HFFc6 (cell line): ENCODE measurements at regions not wholly inside any gene's neighbourhood (a gene's known extent, or its start where the extent isn't known, plus 50 kb on each side); places are given as distances from the start of the nearest gene placed in this dataset.

Source experiments
- DNase-seq: peaks from one replicate; pipeline ENCODE4 v3.0.0-alpha.2; 2018
- H3K27ac Mint-ChIP-seq: 2 replicates; pipeline ENCODE4 v1.8.0; 2020; ENCODE audit warnings: mild to moderate bottlenecking, mixed read lengths
- H3K27me3 Mint-ChIP-seq: 2 replicates; pipeline ENCODE4 v1.8.0; 2021; ENCODE audit warnings: mild to moderate bottlenecking, moderate library complexity, mixed read lengths; ENCODE audit not compliant: insufficient read depth
- H3K36me3 Mint-ChIP-seq: 2 replicates; pipeline ENCODE4 v1.8.0; 2021; ENCODE audit warnings: low read depth, mixed read lengths
- H3K4me1 Mint-ChIP-seq: 2 replicates; pipeline ENCODE4 v1.8.0; 2020; ENCODE audit warnings: low read depth, mixed read lengths
- H3K4me3 Mint-ChIP-seq: 2 replicates; pipeline ENCODE4 v1.8.0; 2020; ENCODE audit warnings: mild to moderate bottlenecking, moderate library complexity, mixed read lengths
- H3K9me3 Mint-ChIP-seq: 2 replicates; pipeline ENCODE4 v1.8.0; 2020; ENCODE audit warnings: mild to moderate bottlenecking, mixed read lengths
- CTCF ChIP-seq: fragments of 200-600 bp; sonication (generic); IDR thresholded peaks from 2 replicates; pipeline ENCODE4 v1.5.0; 2021; ENCODE audit warnings: antibody characterized with exemption, mild to moderate bottlenecking

GRCh38 chr13:52961987-52962386, 66.6 kb upstream of the OLFM4 start:
- H3K27me3 Mint-ChIP-seq = no peaks in the 10 kb centered on the region
- no peak overlapping the region for H3K27ac Mint-ChIP-seq
- TF ChIP-seq CTCF = no peak
- DNase-seq = no peak
- H3K4me1 Mint-ChIP-seq = no peaks in the 10 kb centered on the region
- no peak overlapping the region for H3K4me3 Mint-ChIP-seq
- H3K36me3 Mint-ChIP-seq = no peaks in the 10 kb centered on the region
- no peaks in the 10 kb centered on the region for H3K9me3 Mint-ChIP-seq

DNA sequence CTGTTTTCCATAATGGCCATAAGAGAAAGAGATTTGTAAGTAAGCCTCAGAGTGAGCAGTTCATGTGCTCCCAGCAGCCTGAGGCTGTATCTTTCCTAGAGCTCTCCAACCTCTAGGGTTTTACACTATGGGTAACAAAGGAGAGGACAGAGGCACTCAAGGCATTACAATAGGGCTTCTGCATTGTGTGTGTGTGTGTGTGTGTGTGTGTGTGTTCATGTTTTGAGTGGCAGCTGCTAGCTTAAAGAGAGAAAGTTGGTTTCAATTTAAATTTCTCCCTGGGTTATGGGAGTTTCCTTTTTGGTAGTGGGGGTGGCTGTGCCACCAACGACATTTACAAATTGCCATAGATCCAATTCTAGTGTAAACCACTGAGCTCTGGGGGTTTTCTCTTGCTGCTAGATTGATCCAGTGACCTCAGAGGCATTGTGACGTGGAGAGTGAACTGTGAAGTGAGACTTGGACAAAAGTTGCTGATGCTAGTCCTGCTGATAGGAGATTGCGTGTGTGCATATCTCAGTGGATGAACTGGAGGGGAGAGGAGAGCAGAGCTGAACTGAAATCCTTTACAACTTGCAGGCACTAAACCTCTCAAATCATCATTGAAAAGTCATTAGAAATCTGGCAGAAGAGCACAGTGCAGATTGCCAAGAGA, 67.2 kb upstream of the OLFM4 start:
- Mint-ChIP-seq H3K27ac (no peak overlapping the region), H3K4me1 (no peaks in the 10 kb centered on the region), H3K27me3 (no peaks in the 10 kb centered on the region), H3K4me3 (no peak overlapping the region), H3K9me3 (no peaks in the 10 kb centered on the region), H3K36me3 (no peaks in the 10 kb centered on the region)
- TF ChIP-seq CTCF = no peak
- no peak for DNase-seq

- Mint-ChIP-seq H3K27me3 (no peaks in the 10 kb centered on the region), H3K36me3 (no peaks in the 10 kb centered on the region), H3K27ac (no peak overlapping the region), H3K4me3 (no peak overlapping the region), H3K9me3 (peaks cover 10% of the 10 kb centered on the region), H3K4me1 (no peaks in the 10 kb centered on the region)
- TF ChIP-seq CTCF = no peak
- DNase-seq = no peak
These were observed 73.1 kb upstream of the OLFM4 start for GRCh38 chr13:52955472-52955874.

GRCh38 chr13:52954838-52955237, 73.8 kb upstream of the OLFM4 start:
- peaks cover 10% of the 10 kb centered on the region for H3K9me3 Mint-ChIP-seq
- no peak overlapping the region for H3K27ac Mint-ChIP-seq
- no peaks in the 10 kb centered on the region for H3K36me3 Mint-ChIP-seq
- H3K4me1 Mint-ChIP-seq = no peaks in the 10 kb centered on the region
- no peak for TF ChIP-seq CTCF
- H3K4me3 Mint-ChIP-seq = no peak overlapping the region
- DNase-seq = no peak
- H3K27me3 Mint-ChIP-seq = no peaks in the 10 kb centered on the region

DNA sequence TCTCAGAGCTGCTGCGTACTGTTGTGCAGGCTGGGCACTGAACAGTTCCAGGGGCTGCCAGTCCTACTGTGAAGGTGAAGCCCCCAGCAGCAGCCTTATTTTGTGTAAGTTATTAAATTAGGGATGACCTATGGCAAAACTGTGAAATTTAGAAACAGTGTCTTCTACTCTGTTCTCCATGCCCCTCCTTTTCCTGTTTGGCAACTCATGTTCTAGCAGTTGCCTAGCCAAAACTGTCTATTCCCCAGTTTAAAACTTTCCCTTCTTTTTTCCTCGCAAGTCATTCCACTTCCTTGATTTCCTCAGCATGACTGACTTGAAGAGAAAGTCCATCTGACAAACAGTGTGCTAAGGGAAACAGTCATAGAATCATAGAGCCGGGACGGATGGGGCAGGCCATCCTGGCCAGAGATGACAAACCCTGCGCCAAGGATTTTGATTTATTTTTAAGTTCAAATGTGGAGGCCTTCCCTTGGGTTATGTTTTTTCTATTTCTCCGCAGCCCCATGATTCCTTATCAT, 78.1 kb upstream of the OLFM4 start:
- no peak for TF ChIP-seq CTCF
- H3K27ac Mint-ChIP-seq = no peak overlapping the region
- no peaks in the 10 kb centered on the region for H3K27me3 Mint-ChIP-seq
- H3K4me3 Mint-ChIP-seq = no peak overlapping the region
- H3K9me3 Mint-ChIP-seq = peaks cover 27% of the 10 kb centered on the region
- no peak for DNase-seq
- no peaks in the 10 kb centered on the region for H3K4me1 Mint-ChIP-seq
- H3K36me3 Mint-ChIP-seq = no peaks in the 10 kb centered on the region

DNA sequence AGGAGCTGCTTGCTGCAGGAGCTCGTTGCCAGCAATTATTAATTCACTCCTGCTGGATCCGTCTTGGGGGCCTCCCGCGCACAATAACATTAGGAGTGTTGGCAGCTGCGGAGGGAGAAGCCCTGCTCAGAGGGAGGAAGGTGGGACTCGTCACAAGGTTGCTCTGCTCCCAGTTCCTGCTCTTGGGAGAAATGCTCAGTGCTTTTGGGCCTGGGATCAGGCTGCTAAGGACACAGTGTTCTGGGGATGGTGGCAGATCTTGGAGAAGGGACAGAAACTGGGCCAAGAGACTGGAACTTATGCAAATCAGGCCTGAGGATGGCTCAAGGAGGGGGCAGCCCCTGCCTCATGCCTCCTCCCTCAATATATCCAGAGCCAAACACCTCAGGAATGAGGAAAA, 78.9 kb upstream of the OLFM4 start:
- H3K36me3 Mint-ChIP-seq = no peaks in the 10 kb centered on the region
- no peak overlapping the region for H3K4me3 Mint-ChIP-seq
- H3K27ac Mint-ChIP-seq = no peak overlapping the region
- TF ChIP-seq CTCF = no peak
- H3K4me1 Mint-ChIP-seq = no peaks in the 10 kb centered on the region
- no peak for DNase-seq
- no peaks in the 10 kb centered on the region for H3K27me3 Mint-ChIP-seq
- H3K9me3 Mint-ChIP-seq = peaks cover 34% of the 10 kb centered on the region
